Glomerular visceral epithelial cell (primary cell): ENCODE measurements at regions not wholly inside any gene's neighbourhood (a gene's known extent, or its start where the extent isn't known, plus 50 kb on each side); places are given as distances from the start of the nearest gene placed in this dataset.
"Not testable (repeated sequence)": the region's sequence is repeated elsewhere in the genome, so short reads cannot be mapped to it uniquely, and the experiment has no call there.

ENCODE experiments used
- DNase-seq: peaks from one replicate; pipeline ENCODE4 v3.0.0-alpha.2; 2016; ENCODE audit errors: extremely low spot score

- DNase-seq, result no peak
Observed at GRCh38 chr2:238502088-238502810, 75.5 kb downstream of the ASB1 start.

- DNase-seq, result no peak
Observed at GRCh38 chr2:238502956-238503791, 76.4 kb downstream of the ASB1 start.

GRCh38 chr2:238504181-238504931 is 77.6 kb downstream of the ASB1 start:
- DNase-seq, result no peak

- peak; percentile 29 for DNase-seq
Observed at GRCh38 chr2:238505119-238505891, 78.6 kb downstream of the ASB1 start.

- no peak for DNase-seq
Observed at GRCh38 chr2:238505892-238506280, 79.2 kb downstream of the ASB1 start.

- DNase-seq, result no peak
Observed at GRCh38 chr2:238506371-238507068, 79.8 kb downstream of the ASB1 start.

GRCh38 chr2:238507836-238508235 is 81.1 kb downstream of the ASB1 start:
- DNase-seq, result no peak

- no peak for DNase-seq
Observed at GRCh38 chr2:238509151-238509835, 82.6 kb downstream of the ASB1 start.

- DNase-seq, result no peak
Observed at GRCh38 chr2:238509903-238510302, 83.2 kb downstream of the ASB1 start.

- no peak for DNase-seq
Observed at GRCh38 chr2:238510911-238511613, 84.3 kb downstream of the ASB1 start.

GRCh38 chr2:238511614-238511950 is 84.9 kb downstream of the ASB1 start:
- no peak for DNase-seq

- DNase-seq, result no peak
Observed at GRCh38 chr2:238512247-238512867, 85.6 kb downstream of the ASB1 start.

- DNase-seq, result peak; percentile 33
Observed at GRCh38 chr2:238513346-238513745, 86.6 kb downstream of the ASB1 start.

- not testable (repeated sequence) for DNase-seq
Observed at GRCh38 chr2:238514024-238514423, 87.3 kb downstream of the ASB1 start.

GRCh38 chr2:238515377-238515776 is 88.7 kb downstream of the ASB1 start:
- DNase-seq, result no peak

- DNase-seq, result no peak
Observed at GRCh38 chr2:238517209-238517608, 90.5 kb downstream of the ASB1 start.

GRCh38 chr2:238518172-238518820 is 91.6 kb downstream of the ASB1 start:
- no peak for DNase-seq

GRCh38 chr2:238518821-238519186 is 92.1 kb downstream of the ASB1 start:
- no peak for DNase-seq

- no peak for DNase-seq
Observed at GRCh38 chr2:238520359-238520886, 93.7 kb downstream of the ASB1 start.
